SW 1271 (cell line): ENCODE measurements at regions not wholly inside any gene's neighbourhood (a gene's known extent, or its start where the extent isn't known, plus 50 kb on each side); places are given as distances from the start of the nearest gene placed in this dataset.
"Not testable (repeated sequence)": the region's sequence is repeated elsewhere in the genome, so short reads cannot be mapped to it uniquely, and the experiment has no call there.

Experiments used
- DNase-seq, 2 experiments: peaks; one replicate each; lab custom pipeline; 2025; lab: John Stamatoyannopoulos, UW

- DNase-seq = no peak
Measured at GRCh38 chr2:209305746-209306196, 118.1 kb upstream of the MAP2 start.

GRCh38 chr2:209307161-209308001 is 116.5 kb upstream of the MAP2 start:
- no peak for DNase-seq

GRCh38 chr2:209308415-209308814 is 115.4 kb upstream of the MAP2 start:
- DNase-seq = no peak

GRCh38 chr2:209311948-209312347 is 111.9 kb upstream of the MAP2 start:
- DNase-seq = no peak

- DNase-seq = not testable (repeated sequence)
Measured at GRCh38 chr2:209312450-209312849, 111.4 kb upstream of the MAP2 start.

- no peak for DNase-seq
Measured at GRCh38 chr2:209314653-209315052, 109.2 kb upstream of the MAP2 start.

- no peak for DNase-seq
Measured at GRCh38 chr2:209316141-209316540, 107.7 kb upstream of the MAP2 start.

GRCh38 chr2:209321076-209321475 is 102.8 kb upstream of the MAP2 start:
- DNase-seq = no peak

GRCh38 chr2:209321581-209321980 is 102.3 kb upstream of the MAP2 start:
- DNase-seq = no peak

- DNase-seq = no peak
Measured at GRCh38 chr2:209322041-209322440, 101.8 kb upstream of the MAP2 start.

- DNase-seq = no peak
Measured at GRCh38 chr2:209322905-209323512, 100.8 kb upstream of the MAP2 start.

- no peak for DNase-seq
Measured at GRCh38 chr2:209323738-209324137, 100.1 kb upstream of the MAP2 start.

- no peak for DNase-seq
Measured at GRCh38 chr2:209324281-209324680, 99.6 kb upstream of the MAP2 start.

GRCh38 chr2:209331291-209331844 is 92.5 kb upstream of the MAP2 start:
- DNase-seq = peak; percentile 8 to 55

GRCh38 chr2:209334188-209335017 is 89.4 kb upstream of the MAP2 start:
- DNase-seq = peak in 1 of 2 experiments; percentile 62

- no peak for DNase-seq
Measured at GRCh38 chr2:209340522-209340921, 83.3 kb upstream of the MAP2 start.

GRCh38 chr2:209344349-209344748 is 79.5 kb upstream of the MAP2 start:
- no peak for DNase-seq

GRCh38 chr2:209348433-209348832 is 75.4 kb upstream of the MAP2 start:
- no peak for DNase-seq

- DNase-seq = no peak
Measured at GRCh38 chr2:209351636-209352035, 72.2 kb upstream of the MAP2 start.

GRCh38 chr2:209358992-209359391 is 64.9 kb upstream of the MAP2 start:
- no peak for DNase-seq

- DNase-seq = no peak
Measured at GRCh38 chr2:209367075-209367747, 56.6 kb upstream of the MAP2 start.

GRCh38 chr2:209368406-209368805 is 55.4 kb upstream of the MAP2 start:
- peak in 1 of 2 experiments; percentile 27 for DNase-seq
